GM19455 (cell line): ENCODE measurements at regions not wholly inside any gene's neighbourhood (a gene's known extent, or its start where the extent isn't known, plus 50 kb on each side); places are given as distances from the start of the nearest gene placed in this dataset.

Experiments
- ATAC-seq: cut with Tn5 transposase; IDR thresholded peaks from one replicate; pipeline ENCODE4 v1.9.1; 2021; ENCODE audit not compliant: unreplicated experiment

GRCh38 chr12:66848967-66849366 lies 170.1 kb upstream of the GRIP1 start:
- ATAC-seq, result no peak

DNA sequence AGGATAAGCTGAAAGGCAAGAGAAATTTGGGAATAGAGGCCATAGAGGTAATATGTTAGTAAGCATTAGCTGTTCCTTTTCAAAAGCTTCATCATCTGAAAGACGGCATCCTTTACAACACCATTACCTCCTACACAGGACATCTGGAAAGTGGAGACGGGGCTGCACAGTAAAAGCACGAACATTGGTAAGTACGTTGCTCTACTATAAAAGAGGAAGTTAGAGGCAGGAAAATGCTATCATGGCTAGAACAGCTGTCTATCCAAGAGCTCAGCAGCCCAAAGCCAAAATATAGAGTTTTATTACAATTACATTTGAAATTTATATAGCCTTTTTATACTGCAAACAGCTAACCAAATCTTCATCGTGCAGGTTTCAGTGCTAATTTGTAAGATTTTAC lies 172.3 kb upstream of the GRIP1 start:
- ATAC-seq, result no peak

GRCh38 chr12:66852091-66852490 lies 173.2 kb upstream of the GRIP1 start:
- ATAC-seq, result no peak

GRCh38 chr12:66852765-66853164 lies 173.9 kb upstream of the GRIP1 start:
- ATAC-seq, result no peak

GRCh38 chr12:66859751-66860440 lies 181.0 kb upstream of the GRIP1 start:
- ATAC-seq, result no peak

- ATAC-seq, result peak; percentile 61
Observed at GRCh38 chr12:66860752-66861750, 182.2 kb upstream of the GRIP1 start.

- ATAC-seq, result no peak
Observed at GRCh38 chr12:66862356-66862985, 183.6 kb upstream of the GRIP1 start.

GRCh38 chr12:66863276-66863675 lies 184.4 kb upstream of the GRIP1 start:
- ATAC-seq, result no peak

- ATAC-seq, result no peak
Observed at GRCh38 chr12:66877925-66878324, 199.0 kb upstream of the GRIP1 start.

GRCh38 chr12:66879409-66879808 lies 200.5 kb upstream of the GRIP1 start:
- ATAC-seq, result no peak

- no peak for ATAC-seq
Observed at GRCh38 chr12:66881386-66881785, 202.5 kb upstream of the GRIP1 start.

DNA sequence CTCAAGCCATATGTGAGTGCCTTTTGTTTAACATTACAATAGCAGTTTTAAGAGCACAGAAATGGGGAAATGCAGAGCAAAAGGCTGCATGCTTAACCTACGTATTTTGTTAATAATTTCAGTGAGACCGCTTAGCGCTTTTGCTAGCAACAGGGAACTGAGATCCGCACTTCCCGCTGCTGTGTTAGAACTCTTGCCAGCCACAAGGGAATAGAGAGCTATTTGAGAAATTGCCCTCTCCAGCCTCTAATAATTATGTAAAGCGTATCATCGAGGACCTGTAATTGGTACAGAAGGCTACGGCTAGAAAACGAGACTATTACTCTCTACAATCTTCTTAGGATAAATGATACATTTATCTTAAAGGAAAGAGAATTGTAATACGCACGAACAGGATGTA lies 205.2 kb upstream of the GRIP1 start:
- ATAC-seq, result no peak

DNA sequence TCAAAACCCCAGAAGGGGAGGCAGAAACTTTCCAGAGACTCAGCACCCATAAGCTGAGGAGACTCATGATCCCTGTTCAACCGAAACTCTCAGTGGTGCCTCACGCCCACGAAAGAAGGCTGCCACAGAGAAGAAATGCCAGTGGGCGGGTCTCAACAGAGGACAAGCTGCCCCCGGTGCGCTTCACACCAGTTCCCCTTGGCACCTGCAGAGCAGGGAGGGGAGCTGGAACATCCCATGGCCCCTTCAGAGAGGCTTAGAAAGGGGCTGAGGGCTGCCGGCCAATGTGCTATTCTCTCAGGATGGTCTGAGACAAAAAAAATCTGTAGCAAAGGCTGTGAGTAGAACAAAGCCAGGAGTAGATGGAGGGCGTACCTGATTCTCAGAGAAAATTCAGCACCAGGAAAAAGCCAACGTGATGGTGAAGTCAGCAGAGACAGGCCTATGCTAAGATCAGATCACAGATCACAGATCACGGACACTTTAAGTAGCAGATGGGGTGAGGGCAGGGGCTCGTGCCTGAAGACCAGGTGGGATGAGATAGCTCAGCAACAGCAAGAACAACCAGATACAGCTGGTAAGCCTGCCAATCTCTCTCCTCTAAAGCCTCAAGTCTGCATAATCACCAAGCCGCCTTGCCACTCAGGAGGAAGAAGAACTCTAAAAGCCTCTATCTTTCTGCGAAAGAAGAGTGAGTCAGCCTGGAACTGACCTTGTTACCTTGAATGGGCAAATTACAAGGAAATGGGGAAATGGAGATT lies 206.4 kb upstream of the GRIP1 start:
- no peak for ATAC-seq

- ATAC-seq, result no peak
Observed at GRCh38 chr12:66896797-66897196, 217.9 kb upstream of the GRIP1 start.

DNA sequence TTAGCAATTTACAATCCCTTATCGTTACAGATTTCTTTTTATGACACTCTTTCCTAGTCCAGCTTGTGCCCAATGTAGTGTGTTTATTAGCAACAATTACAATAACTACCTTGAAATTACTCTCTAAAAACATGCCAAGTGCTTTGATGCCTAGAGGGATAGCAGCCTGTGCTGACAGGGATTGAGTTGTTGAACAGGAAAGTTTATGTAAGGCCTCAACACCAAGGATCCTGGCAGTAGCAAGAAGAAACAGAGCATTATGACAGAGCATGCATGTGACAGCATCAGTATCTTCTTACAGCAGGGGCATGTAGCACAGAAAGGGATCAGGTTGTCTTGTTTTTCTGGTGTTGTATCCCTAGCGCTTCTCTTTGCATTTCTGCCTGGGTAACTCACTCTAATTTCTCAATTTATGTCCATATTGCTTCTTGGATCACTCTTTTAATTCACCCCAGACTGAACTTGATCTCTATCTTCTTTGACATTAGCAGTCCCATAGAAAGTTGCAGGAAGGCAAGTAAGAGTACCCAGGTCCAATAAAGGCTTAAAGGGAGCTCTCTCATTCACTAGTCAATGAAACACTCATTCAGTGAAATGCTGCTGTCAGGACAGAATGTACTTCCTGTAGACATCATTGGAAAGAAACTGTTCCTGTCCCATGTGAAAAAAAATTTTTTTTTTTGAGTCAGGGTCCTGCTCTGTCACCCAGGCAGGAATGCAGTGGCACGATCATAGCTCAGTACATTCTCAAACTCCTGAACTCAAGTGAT lies 220.0 kb upstream of the GRIP1 start:
- ATAC-seq, result no peak

GRCh38 chr12:66899588-66899987 lies 220.7 kb upstream of the GRIP1 start:
- no peak for ATAC-seq

GRCh38 chr12:66900616-66901015 lies 221.7 kb upstream of the GRIP1 start:
- ATAC-seq, result no peak

- ATAC-seq, result peak; percentile 95
Observed at GRCh38 chr12:66901138-66901932, 222.5 kb upstream of the GRIP1 start.

DNA sequence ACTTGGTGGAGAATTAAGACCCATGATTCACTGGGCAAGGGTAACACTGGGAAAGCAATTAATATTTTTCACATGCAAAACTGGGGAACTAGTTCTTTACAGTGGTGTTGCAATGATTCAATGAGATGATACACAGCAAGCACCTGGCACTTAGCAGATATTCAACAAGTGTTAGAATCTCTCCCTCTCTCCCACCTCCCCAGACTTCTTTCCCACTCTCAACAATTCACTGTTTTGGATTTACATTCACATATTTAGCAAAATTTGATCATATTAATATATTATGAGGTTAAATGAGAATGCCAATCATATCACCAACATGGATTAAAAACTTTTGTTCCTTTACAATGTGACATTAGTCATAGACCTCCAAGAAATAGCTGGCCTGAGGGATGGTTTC lies 223.1 kb upstream of the GRIP1 start:
- no peak for ATAC-seq
